ENCODE measurements at regions not wholly inside any gene's neighbourhood (a gene's known extent, or its start where the extent isn't known, plus 50 kb on each side); places are given as distances from the start of the nearest gene placed in this dataset.
A peak's percentile ranks its signal among the peaks of the same experiment; 100 is the strongest.

GRCh38 chr11:122205036-122205435, 89.0 kb upstream of the BLID start:
- Histone ChIP-seq H3K9me2 (replicated peaks; ENCODE audit: low read depth, low read length) (no peaks in the 10 kb centered on the region), H3K27me3 (ENCODE audit: insufficient read depth, low read length, poor library complexity, severe bottlenecking) (no peaks in the 10 kb centered on the region), H3K4me3 (ENCODE audit: low read length, poor library complexity, severe bottlenecking) (no peak overlapping the region), H3F3A (ENCODE audit: low read depth) (no peaks in the 10 kb centered on the region), H3K79me2 (ENCODE audit: insufficient read depth, low read length) (no peaks in the 10 kb centered on the region), H3K4me2 (ENCODE audit: low read depth, low read length, poor library complexity, severe bottlenecking) (no peak overlapping the region), H3K36me3 (ENCODE audit: insufficient read depth, low read length) (no peaks in the 10 kb centered on the region), H3K4me1 (ENCODE audit: insufficient read depth, low read length, poor library complexity, severe bottlenecking) (no peaks in the 10 kb centered on the region), H3K9me3 (ENCODE audit: insufficient read depth, low read depth, low read length) (no peaks in the 10 kb centered on the region), H4K20me1 (ENCODE audit: insufficient read depth, low read length, poor library complexity, severe bottlenecking) (no peaks in the 10 kb centered on the region), H2AFZ (ENCODE audit: low read length) (no peak overlapping the region), H3K9ac (ENCODE audit: low read depth, low read length, poor library complexity, severe bottlenecking) (no peak overlapping the region)
- TF ChIP-seq, protein P1, sequence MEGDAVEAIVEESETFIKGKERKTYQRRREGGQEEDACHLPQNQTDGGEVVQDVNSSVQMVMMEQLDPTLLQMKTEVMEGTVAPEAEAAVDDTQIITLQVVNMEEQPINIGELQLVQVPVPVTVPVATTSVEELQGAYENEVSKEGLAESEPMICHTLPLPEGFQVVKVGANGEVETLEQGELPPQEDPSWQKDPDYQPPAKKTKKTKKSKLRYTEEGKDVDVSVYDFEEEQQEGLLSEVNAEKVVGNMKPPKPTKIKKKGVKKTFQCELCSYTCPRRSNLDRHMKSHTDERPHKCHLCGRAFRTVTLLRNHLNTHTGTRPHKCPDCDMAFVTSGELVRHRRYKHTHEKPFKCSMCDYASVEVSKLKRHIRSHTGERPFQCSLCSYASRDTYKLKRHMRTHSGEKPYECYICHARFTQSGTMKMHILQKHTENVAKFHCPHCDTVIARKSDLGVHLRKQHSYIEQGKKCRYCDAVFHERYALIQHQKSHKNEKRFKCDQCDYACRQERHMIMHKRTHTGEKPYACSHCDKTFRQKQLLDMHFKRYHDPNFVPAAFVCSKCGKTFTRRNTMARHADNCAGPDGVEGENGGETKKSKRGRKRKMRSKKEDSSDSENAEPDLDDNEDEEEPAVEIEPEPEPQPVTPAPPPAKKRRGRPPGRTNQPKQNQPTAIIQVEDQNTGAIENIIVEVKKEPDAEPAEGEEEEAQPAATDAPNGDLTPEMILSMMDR (conservative IDR thresholded peaks at IDR 0.05; ENCODE audit: low read length): no peak
- no peak for TF ChIP-seq EZH2phosphoT487 (IDR thresholded peaks at IDR 0.05; ENCODE audit: borderline replicate concordance)

DNA sequence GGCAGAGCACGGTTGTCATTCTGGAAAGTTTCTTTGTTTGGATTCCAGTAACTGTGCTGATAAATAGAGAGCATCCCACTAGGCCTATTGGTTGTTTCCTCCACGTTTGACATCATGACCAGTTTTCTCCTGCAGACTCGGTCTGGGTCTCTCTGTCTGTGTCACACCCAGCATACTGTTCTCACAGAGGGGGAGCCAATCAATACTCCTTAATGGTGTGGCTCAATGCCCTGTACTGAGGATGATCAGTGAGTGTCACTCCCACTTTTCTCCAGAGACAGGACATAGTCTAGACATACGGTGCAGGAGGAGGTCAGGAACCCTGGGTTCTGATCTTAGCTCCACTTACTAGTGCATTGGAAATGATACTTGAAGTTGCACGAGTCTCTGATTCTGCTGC, 88.2 kb upstream of the BLID start:
- H3K36me3 ChIP-seq (ENCODE audit: insufficient read depth, low read length): no peaks in the 10 kb centered on the region
- no peaks in the 10 kb centered on the region for H3K9me3 ChIP-seq (ENCODE audit: insufficient read depth, low read depth, low read length)
- 0 out of 2 replicates have a peak overlapping the region, but pooled peaks have one; percentile 19 for H2AFZ ChIP-seq (ENCODE audit: low read length)
- no peaks in the 10 kb centered on the region for H3K79me2 ChIP-seq (ENCODE audit: insufficient read depth, low read length)
- H3K27me3 ChIP-seq (ENCODE audit: insufficient read depth, low read length, poor library complexity, severe bottlenecking): no peaks in the 10 kb centered on the region
- H3K4me3 ChIP-seq (ENCODE audit: low read length, poor library complexity, severe bottlenecking): no peak overlapping the region
- H3F3A ChIP-seq (ENCODE audit: low read depth): no peaks in the 10 kb centered on the region
- H3K4me2 ChIP-seq (ENCODE audit: low read depth, low read length, poor library complexity, severe bottlenecking): no peak overlapping the region
- H3K4me1 ChIP-seq (ENCODE audit: insufficient read depth, low read length, poor library complexity, severe bottlenecking): no peaks in the 10 kb centered on the region
- TF ChIP-seq EZH2phosphoT487 (IDR thresholded peaks at IDR 0.05; ENCODE audit: borderline replicate concordance): no peak
- TF ChIP-seq, protein P1 (conservative IDR thresholded peaks at IDR 0.05; ENCODE audit: low read length): no peak
- no peaks in the 10 kb centered on the region for H3K9me2 ChIP-seq (replicated peaks; ENCODE audit: low read depth, low read length)
- H3K9ac ChIP-seq (ENCODE audit: low read depth, low read length, poor library complexity, severe bottlenecking): no peak overlapping the region
- H4K20me1 ChIP-seq (ENCODE audit: insufficient read depth, low read length, poor library complexity, severe bottlenecking): no peaks in the 10 kb centered on the region

GRCh38 chr11:122202951-122203456, 87.0 kb upstream of the BLID start:
- Histone ChIP-seq H3K9me2 (replicated peaks; ENCODE audit: low read depth, low read length) (no peaks in the 10 kb centered on the region), H2AFZ (ENCODE audit: low read length) (0 out of 2 replicates have a peak overlapping the region, but pooled peaks have one; percentile 20), H3K27me3 (ENCODE audit: insufficient read depth, low read length, poor library complexity, severe bottlenecking) (no peaks in the 10 kb centered on the region), H3K4me2 (ENCODE audit: low read depth, low read length, poor library complexity, severe bottlenecking) (no peak overlapping the region), H3K4me1 (ENCODE audit: insufficient read depth, low read length, poor library complexity, severe bottlenecking) (no peaks in the 10 kb centered on the region), H3K9me3 (ENCODE audit: insufficient read depth, low read depth, low read length) (no peaks in the 10 kb centered on the region), H3K9ac (ENCODE audit: low read depth, low read length, poor library complexity, severe bottlenecking) (no peak overlapping the region), H3F3A (ENCODE audit: low read depth) (no peaks in the 10 kb centered on the region), H3K36me3 (ENCODE audit: insufficient read depth, low read length) (no peaks in the 10 kb centered on the region), H4K20me1 (ENCODE audit: insufficient read depth, low read length, poor library complexity, severe bottlenecking) (no peaks in the 10 kb centered on the region), H3K4me3 (ENCODE audit: low read length, poor library complexity, severe bottlenecking) (no peak overlapping the region), H3K79me2 (ENCODE audit: insufficient read depth, low read length) (no peaks in the 10 kb centered on the region)
- TF ChIP-seq, protein P1 (conservative IDR thresholded peaks at IDR 0.05; ENCODE audit: low read length): peak; percentile 97
- TF ChIP-seq EZH2phosphoT487 (IDR thresholded peaks at IDR 0.05; ENCODE audit: borderline replicate concordance): no peak

Measured in Loucy (cell line).